Activated T-cell treated with anti-CD3 and anti-CD28 coated beads, Interleukin-2, amount 50 U/mL, for 1 hour (primary cell): ENCODE measurements at regions not wholly inside any gene's neighbourhood (a gene's known extent, or its start where the extent isn't known, plus 50 kb on each side); places are given as distances from the start of the nearest gene placed in this dataset.
"Not testable (repeated sequence)": the region's sequence is repeated elsewhere in the genome, so short reads cannot be mapped to it uniquely, and the experiment has no call there.

Experiments
- DNase-seq: peaks from one replicate; pipeline ENCODE4 v3.0.0-alpha.2; 2020

- no peak for DNase-seq
Observed at GRCh38 chr12:34398366-34398705, 376.0 kb downstream of the ALG10 start.

GRCh38 chr12:34398706-34399630 lies 376.7 kb downstream of the ALG10 start:
- DNase-seq, result peak; percentile 9

DNA sequence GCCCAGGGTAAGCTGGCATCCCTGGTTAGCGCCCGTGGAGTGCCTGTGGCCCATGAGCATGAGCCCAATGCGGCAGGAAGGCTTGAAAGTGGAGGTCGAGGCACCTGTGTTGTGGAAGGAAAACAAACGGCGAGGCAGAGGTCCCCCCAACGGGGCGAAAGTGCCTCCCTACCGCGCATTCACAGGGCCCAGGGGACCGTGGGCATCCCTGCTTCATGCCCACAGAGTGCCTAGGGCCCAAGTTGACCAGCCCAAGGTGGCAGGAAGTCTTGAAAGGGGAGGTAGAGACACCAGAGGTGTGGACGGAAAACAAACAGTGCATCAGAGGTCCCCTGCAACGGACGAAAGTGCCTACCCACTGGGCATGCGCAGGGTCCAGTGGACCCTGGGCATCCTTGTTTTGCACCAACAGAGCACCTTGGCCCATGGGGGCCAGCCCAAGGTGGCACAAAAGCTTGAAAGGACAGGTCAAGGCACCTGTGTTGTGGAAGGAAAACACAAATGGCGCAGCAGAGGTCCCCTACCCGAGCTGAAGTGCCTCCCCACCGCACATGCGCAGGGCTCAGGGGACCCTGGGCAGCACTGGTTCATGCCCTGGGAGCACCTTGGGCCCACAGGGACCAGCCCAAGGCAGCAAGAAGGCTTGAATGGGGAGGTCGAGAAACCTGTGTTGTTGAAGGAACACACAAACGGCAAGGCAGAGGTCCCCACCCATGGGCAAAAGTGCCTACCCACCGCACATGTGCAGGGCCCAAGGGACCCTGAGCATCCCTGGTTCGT lies 377.5 kb downstream of the ALG10 start:
- peak; percentile 7 for DNase-seq

GRCh38 chr12:34400411-34400881 lies 378.1 kb downstream of the ALG10 start:
- DNase-seq, result peak; percentile 1

DNA sequence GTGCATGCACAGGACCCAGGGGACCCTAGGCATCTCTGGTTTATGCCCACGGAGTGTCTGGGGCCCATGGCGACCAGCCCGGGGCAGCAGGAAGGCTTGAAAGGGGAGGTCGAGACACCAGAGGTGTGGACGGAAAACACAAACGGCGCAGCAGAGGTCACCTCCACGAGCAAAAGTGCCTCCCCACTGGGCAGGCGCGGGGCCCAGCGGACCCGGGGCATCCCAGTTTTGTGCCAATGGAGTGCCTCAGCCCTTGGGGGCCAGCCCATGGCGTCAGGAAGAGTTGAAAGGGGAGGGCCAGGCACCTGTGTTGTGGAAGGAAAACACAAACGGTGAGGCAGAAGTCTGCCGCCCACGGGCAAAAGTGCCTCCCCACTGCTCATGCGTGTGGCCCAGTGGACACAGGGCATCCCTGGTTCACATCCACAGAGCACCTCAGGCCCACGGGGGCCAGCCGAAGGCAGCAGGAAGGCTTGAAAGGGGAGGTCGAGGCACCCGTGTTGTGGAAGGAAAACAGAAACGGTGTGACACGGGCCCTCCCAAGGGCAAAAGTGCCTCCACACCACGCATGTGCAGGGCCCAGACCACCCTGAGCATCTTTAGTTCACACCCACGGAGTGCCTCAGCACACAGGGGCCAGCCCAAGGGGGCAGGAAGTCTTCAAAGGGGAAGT lies 378.8 kb downstream of the ALG10 start:
- peak; percentile 4 for DNase-seq

DNA sequence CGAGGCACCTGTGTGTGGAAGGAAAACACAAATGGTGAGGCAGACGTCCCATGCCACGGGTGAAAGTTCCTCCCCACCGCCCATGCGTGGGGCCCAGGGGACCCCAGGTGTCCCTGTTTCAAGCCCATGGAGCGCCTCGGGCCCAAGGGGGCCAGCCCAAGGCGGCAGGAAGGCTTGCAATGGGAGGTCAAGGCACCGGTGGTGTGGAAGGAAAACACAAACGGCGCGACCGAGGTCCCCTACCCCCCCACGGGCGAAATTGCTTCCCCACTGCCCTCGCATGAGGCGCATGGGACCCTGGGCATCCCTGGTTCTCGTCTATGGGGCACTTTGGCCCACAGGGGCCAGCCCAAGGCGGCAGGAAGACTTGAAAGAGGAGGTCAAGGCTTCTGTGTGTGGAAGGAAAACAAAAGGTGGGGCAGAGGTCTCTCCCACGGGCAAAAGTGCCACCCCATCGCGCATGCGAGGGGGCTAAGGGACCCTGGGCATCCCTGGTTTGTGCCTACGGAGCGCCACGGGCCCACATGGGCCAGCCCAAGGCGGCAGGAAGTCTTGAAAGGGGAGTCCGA lies 379.4 kb downstream of the ALG10 start:
- DNase-seq, result peak; percentile 4

GRCh38 chr12:34402228-34402898 lies 380.1 kb downstream of the ALG10 start:
- DNase-seq, result peak; percentile 9

- DNase-seq, result no peak
Observed at GRCh38 chr12:34402899-34403705, 380.8 kb downstream of the ALG10 start.

GRCh38 chr12:34403706-34404376 lies 381.5 kb downstream of the ALG10 start:
- DNase-seq, result peak; percentile 8

DNA sequence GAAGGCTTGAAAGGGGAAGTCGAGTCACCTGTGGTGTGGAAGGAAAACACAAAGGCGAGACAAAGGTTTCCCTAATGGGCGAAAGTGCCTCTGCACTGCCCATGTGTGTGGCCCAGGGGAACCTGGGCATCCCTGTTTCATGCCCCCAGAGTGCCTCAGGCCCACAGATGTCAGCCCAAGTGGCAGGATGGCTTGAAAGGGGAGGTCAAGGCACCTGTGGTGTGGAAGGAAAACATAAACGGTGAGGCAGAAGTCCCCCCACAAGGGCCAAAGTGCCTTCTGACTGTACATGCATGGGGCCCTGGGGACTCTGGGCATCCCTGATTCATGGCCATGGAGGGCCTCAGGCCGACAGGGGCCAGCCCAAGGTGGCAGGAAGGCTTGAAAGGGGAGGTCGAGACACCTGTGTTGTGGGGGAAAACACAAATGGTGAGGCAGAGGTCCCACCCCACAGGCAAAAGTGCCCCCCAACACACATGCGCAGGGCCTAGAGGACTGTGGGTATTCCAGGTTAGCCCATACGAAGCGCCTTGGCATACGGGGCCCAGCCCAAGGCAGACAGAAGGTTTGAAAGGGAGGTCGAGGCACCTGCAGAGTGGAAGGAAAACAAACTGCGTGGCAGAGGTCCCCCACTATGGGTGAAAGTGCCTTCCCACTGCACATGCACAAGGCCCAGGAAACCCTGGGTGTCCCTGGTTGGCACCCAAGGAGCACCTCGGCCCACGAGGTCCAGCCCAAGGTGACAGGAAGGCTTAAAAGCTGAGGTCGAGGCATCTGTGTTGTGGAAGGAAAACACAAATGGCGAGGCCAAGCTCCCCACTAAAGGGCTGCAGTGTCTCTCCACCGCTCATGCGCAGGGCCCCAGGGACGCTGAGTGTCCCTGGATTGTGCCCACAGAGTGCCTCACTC lies 382.3 kb downstream of the ALG10 start:
- DNase-seq, result peak; percentile 1

GRCh38 chr12:34405286-34406227 lies 383.3 kb downstream of the ALG10 start:
- DNase-seq, result peak; percentile 8

- DNase-seq, result peak; percentile 6
Observed at GRCh38 chr12:34406228-34406995, 384.1 kb downstream of the ALG10 start.

DNA sequence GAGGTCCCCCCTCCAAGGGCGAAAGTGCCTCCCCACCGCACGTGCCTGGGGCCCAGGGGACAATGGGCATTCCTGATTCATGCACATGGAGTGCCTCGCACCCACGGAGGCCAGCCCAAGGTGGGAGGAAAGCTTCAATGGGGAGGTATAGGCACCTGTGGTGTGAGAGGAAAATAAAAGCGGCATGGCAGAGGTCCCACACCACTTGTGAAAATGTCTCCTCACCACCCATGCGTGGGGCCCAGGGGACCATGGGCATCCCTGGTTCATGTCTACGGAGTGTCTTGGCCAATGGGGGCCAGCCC lies 384.7 kb downstream of the ALG10 start:
- no peak for DNase-seq

DNA sequence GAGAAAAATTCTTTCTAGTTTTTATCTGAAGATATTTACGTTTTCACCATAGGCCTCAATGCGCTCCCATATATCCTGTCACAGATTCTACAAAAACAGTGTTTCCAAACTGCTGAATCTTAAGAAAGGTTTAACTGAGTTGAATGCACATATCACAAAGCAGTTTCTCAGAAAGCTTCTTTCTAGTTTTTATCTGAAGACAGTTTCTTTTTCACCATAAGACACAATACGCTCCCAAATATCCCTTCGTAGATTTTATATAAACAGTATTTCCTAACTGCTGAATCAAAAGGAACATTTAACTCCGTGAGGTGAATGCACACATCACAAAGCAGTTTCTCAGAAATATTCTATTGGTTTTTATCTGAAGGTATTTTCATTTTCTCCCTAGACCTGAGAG lies 385.5 kb downstream of the ALG10 start:
- no peak for DNase-seq

DNA sequence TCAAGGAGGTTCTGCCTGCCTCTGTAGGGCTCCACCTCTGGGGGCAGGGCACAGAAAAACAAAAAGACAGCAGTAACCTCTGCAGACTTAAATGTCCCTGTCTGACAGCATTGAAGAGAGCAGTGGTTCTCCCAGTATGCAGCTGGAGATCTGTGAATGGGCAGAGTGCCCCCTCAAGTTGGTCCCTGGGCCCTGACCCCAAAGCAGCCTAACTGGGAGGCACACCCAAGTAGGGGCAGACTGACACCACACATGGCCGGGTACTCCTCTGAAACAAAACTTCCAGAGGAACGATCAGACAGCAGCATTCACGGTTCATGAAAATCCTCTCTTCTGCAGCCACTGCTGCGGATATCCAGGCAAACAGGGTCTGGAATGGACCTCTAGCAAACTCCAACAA lies 409.2 kb downstream of the ALG10 start:
- not testable (repeated sequence) for DNase-seq
